ENCODE measurements at regions not wholly inside any gene's neighbourhood (a gene's known extent, or its start where the extent isn't known, plus 50 kb on each side); places are given as distances from the start of the nearest gene placed in this dataset.

DNA sequence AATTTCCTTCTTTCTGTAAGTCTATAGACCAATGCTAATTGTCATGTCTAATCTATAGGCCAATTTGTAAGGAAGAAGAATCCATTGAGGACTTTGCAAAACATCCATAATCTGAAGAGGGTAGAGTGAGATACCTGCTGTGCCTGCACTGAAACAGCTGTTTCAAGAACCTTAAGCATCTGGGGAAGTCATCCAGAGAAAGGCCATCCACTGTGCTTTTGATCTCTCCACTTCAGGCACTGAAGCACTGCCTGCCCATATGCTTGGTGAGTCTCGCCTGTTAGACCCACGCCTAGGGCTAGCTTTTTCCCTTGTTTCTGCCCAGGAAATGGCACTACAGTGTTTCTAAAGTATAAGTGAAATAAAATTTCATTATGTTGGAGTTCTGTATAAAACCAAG lies 921.8 kb upstream of the EPHA7 start:
- no peak for TF ChIP-seq TAF1 (IDR thresholded peaks at IDR 0.05; ENCODE audit: low read depth)
- no peak for TF ChIP-seq TCF12 (IDR thresholded peaks at IDR 0.05; ENCODE audit: low read depth)
